IMR-90 (cell line): ENCODE measurements at regions not wholly inside any gene's neighbourhood (a gene's known extent, or its start where the extent isn't known, plus 50 kb on each side); places are given as distances from the start of the nearest gene placed in this dataset.
"Not testable (repeated sequence)": the region's sequence is repeated elsewhere in the genome, so short reads cannot be mapped to it uniquely, and the experiment has no call there.

ENCODE experiments used
- CEBPB ChIP-seq: IDR thresholded peaks from 2 replicates; pipeline ENCODE4 v1.6.1; 2012; ENCODE audit warnings: low read depth, low read length, improper control_type of control experiment
- FOS ChIP-seq: fragments of 150-350 bp; IDR thresholded peaks from 2 replicates; pipeline ENCODE4 v1.6.1; 2016; ENCODE audit warnings: low read depth, low read length
- MAFK ChIP-seq: IDR thresholded peaks from 2 replicates; pipeline ENCODE4 v1.6.1; 2012; ENCODE audit warnings: low read depth, low read length, improper control_type of control experiment
- MAZ ChIP-seq: IDR thresholded peaks from 2 replicates; pipeline ENCODE4 v1.6.1; 2012; ENCODE audit warnings: low read depth, mild to moderate bottlenecking, low read length, improper control_type of control experiment, moderate library complexity, borderline replicate concordance
- MXI1 ChIP-seq: IDR thresholded peaks from 2 replicates; pipeline ENCODE4 v1.6.1; 2012; ENCODE audit warnings: low read depth, mild to moderate bottlenecking, low read length, moderate library complexity, borderline replicate concordance
- NFE2L2 ChIP-seq: fragments of 150-350 bp; IDR thresholded peaks from 2 replicates; pipeline ENCODE4 v1.6.1; 2016; ENCODE audit warnings: low read depth, mild to moderate bottlenecking, low read length
- POLR2A ChIP-seq: IDR thresholded peaks from 2 replicates; pipeline ENCODE4 v1.6.1; 2012; ENCODE audit warnings: mild to moderate bottlenecking, low read depth, low read length
- RAD21 ChIP-seq: IDR thresholded peaks from 2 replicates; pipeline ENCODE4 v1.6.1; 2012; ENCODE audit warnings: low read length, improper control_type of control experiment
- RCOR1 ChIP-seq: IDR thresholded peaks from 2 replicates; pipeline ENCODE4 v1.6.1; 2012; ENCODE audit warnings: mild to moderate bottlenecking, low read length, improper control_type of control experiment; ENCODE audit not compliant: insufficient replicate concordance
- SMC3 ChIP-seq: fragments of 150-350 bp; IDR thresholded peaks from 2 replicates; pipeline ENCODE4 v1.6.1; 2016; ENCODE audit warnings: low read depth, mild to moderate bottlenecking, antibody characterized with exemption, low read length, moderate library complexity
- TF ChIP-seq, protein P1 (sequence below): fragments of 150-350 bp; IDR thresholded peaks from 2 replicates; pipeline ENCODE4 v1.6.1; 2017; ENCODE audit warnings: mild to moderate bottlenecking, antibody characterized with exemption, low read length, low read depth
- TF ChIP-seq, protein P2 (sequence below): conservative IDR thresholded peaks from 2 replicates; pipeline ENCODE4 v1.5.1; 2012; ENCODE audit warnings: mild to moderate bottlenecking, low read depth, low read length, improper control_type of control experiment

DNA sequence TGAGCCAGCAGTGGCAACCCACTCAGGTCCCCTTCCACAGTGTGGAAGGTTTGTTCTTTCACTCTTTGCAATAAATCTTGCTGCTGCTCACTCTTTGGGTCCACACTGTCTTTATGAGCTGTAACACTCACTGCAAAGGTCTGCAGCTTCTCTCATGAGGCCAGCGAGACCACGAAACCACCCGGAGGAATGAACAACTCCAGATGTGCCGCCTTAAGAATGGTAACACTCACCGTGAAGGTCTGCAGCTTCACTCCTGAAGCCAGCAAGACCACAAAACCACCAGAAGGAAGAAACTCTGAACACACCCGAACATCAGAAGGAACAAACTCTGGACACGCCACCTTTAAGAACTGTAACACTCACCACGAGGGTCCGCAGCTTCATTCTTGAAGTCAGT is 174.9 kb downstream of the ADAM29 start:
- not testable (repeated sequence) for TF ChIP-seq SMC3, CEBPB, NFE2L2, MXI1, POLR2A, FOS, RCOR1, MAFK, MAZ, RAD21
- TF ChIP-seq, protein P1, sequence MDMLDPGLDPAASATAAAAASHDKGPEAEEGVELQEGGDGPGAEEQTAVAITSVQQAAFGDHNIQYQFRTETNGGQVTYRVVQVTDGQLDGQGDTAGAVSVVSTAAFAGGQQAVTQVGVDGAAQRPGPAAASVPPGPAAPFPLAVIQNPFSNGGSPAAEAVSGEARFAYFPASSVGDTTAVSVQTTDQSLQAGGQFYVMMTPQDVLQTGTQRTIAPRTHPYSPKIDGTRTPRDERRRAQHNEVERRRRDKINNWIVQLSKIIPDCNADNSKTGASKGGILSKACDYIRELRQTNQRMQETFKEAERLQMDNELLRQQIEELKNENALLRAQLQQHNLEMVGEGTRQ = not testable (repeated sequence)
- TF ChIP-seq, protein P2, sequence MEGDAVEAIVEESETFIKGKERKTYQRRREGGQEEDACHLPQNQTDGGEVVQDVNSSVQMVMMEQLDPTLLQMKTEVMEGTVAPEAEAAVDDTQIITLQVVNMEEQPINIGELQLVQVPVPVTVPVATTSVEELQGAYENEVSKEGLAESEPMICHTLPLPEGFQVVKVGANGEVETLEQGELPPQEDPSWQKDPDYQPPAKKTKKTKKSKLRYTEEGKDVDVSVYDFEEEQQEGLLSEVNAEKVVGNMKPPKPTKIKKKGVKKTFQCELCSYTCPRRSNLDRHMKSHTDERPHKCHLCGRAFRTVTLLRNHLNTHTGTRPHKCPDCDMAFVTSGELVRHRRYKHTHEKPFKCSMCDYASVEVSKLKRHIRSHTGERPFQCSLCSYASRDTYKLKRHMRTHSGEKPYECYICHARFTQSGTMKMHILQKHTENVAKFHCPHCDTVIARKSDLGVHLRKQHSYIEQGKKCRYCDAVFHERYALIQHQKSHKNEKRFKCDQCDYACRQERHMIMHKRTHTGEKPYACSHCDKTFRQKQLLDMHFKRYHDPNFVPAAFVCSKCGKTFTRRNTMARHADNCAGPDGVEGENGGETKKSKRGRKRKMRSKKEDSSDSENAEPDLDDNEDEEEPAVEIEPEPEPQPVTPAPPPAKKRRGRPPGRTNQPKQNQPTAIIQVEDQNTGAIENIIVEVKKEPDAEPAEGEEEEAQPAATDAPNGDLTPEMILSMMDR = not testable (repeated sequence)
